Mesenchymal stem cell (in vitro differentiated cells and primary cell): ENCODE measurements at regions not wholly inside any gene's neighbourhood (a gene's known extent, or its start where the extent isn't known, plus 50 kb on each side); places are given as distances from the start of the nearest gene placed in this dataset.

Experiments
- DNase-seq: peaks from one replicate; pipeline ENCODE4 v3.0.0-alpha.2; 2013
- H2AFZ ChIP-seq: one replicate; pipeline ENCODE4 v1.6.1; 2013; ENCODE audit warnings: low read depth, mild to moderate bottlenecking, control low read depth, inconsistent platforms, low read length, moderate library complexity
- H2AK5ac ChIP-seq: 2 replicates; pipeline ENCODE4 v1.6.1; 2013; ENCODE audit warnings: low read length, moderate library complexity, mild to moderate bottlenecking, inconsistent platforms; ENCODE audit not compliant: severe bottlenecking
- H2BK120ac ChIP-seq: one replicate; pipeline ENCODE4 v1.6.1; 2013; ENCODE audit warnings: low read depth, mild to moderate bottlenecking, inconsistent platforms, low read length, moderate library complexity
- H2BK12ac ChIP-seq, 2 experiments: one replicate each; pipeline ENCODE4 v1.6.1; 2013; ENCODE audit warnings: inconsistent platforms in 2 of 2, low read length in 2 of 2, mild to moderate bottlenecking in 2 of 2, moderate library complexity in 2 of 2, control low read depth in 1 of 2
- H2BK15ac ChIP-seq: one replicate; pipeline ENCODE4 v1.6.1; 2013; ENCODE audit warnings: mild to moderate bottlenecking, low read depth, inconsistent platforms; ENCODE audit not compliant: poor library complexity, severe bottlenecking
- H2BK5ac ChIP-seq: 2 replicates; pipeline ENCODE4 v1.6.1; 2013; ENCODE audit warnings: low read depth, mild to moderate bottlenecking, low read length, control low read depth, inconsistent platforms; ENCODE audit not compliant: poor library complexity, severe bottlenecking
- H3K14ac ChIP-seq, 2 experiments: one replicate each; pipeline ENCODE4 v1.6.1; 2013; ENCODE audit warnings: inconsistent platforms in 2 of 2, low read length in 2 of 2, control low read depth in 1 of 2, mild to moderate bottlenecking in 1 of 2, moderate library complexity in 1 of 2
- H3K18ac ChIP-seq, 2 experiments: one replicate each; pipeline ENCODE4 v1.6.1; 2013; ENCODE audit warnings: inconsistent platforms in 2 of 2, low read length in 2 of 2, control low read depth in 1 of 2, low read depth in 1 of 2, mild to moderate bottlenecking in 1 of 2
- H3K23ac ChIP-seq, 2 experiments: one replicate each; pipeline ENCODE4 v1.6.1; 2013; ENCODE audit warnings: inconsistent platforms in 2 of 2, low read length in 2 of 2, mild to moderate bottlenecking in 2 of 2, moderate library complexity in 2 of 2, control low read depth in 1 of 2
- H3K27ac ChIP-seq: 2 replicates; pipeline ENCODE4 v1.5.1; 2013; ENCODE audit warnings: mild to moderate bottlenecking, moderate library complexity, low read length, control low read depth, inconsistent platforms; ENCODE audit not compliant: poor library complexity, severe bottlenecking
- H3K27me3 ChIP-seq, 2 experiments: 2 replicates each; pipeline versions ENCODE4 v1.6.1 to v1.7.0; 2013; ENCODE audit warnings: low read length in 2 of 2, mild to moderate bottlenecking in 2 of 2, moderate library complexity in 2 of 2, control low read depth in 1 of 2, inconsistent platforms in 1 of 2; ENCODE audit not compliant: control insufficient read depth in 1 of 2, insufficient read depth in 1 of 2
- H3K36me3 ChIP-seq, 2 experiments: 2 replicates each; pipeline versions ENCODE4 v1.6.1 to v1.7.0; 2013; ENCODE audit warnings: low read length in 2 of 2, control low read depth in 1 of 2, inconsistent platforms in 1 of 2, low read depth in 1 of 2, mild to moderate bottlenecking in 1 of 2; ENCODE audit not compliant: insufficient read depth in 2 of 2, control insufficient read depth in 1 of 2
- H3K4ac ChIP-seq, 2 experiments: one replicate each; pipeline ENCODE4 v1.6.1; 2013; ENCODE audit warnings: inconsistent platforms in 2 of 2, low read length in 2 of 2, mild to moderate bottlenecking in 2 of 2, moderate library complexity in 2 of 2, control low read depth in 1 of 2, low read depth in 1 of 2
- H3K4me1 ChIP-seq: 2 replicates; pipeline ENCODE4 v1.6.1; 2013; ENCODE audit warnings: low read depth, low read length, control low read depth; ENCODE audit not compliant: control insufficient read depth, insufficient read depth
- H3K4me2 ChIP-seq: 2 replicates; pipeline ENCODE4 v1.6.1; 2013; ENCODE audit warnings: low read length, mild to moderate bottlenecking, inconsistent platforms; ENCODE audit not compliant: poor library complexity, severe bottlenecking
- H3K4me3 ChIP-seq, 2 experiments: 2 replicates each; pipeline versions ENCODE4 v1.5.1 to v1.7.0; 2013; ENCODE audit warnings: low read length in 2 of 2, mild to moderate bottlenecking in 2 of 2, control low read depth in 1 of 2, low read depth in 1 of 2; ENCODE audit not compliant: insufficient read depth in 1 of 2
- H3K79me1 ChIP-seq: replicated peaks from 2 replicates; pipeline ENCODE4 v1.6.1; 2013; ENCODE audit warnings: mild to moderate bottlenecking, control low read depth, low read length, inconsistent platforms; ENCODE audit not compliant: poor library complexity, severe bottlenecking
- H3K9ac ChIP-seq: 2 replicates; pipeline ENCODE4 v1.7.0; 2013; ENCODE audit warnings: mild to moderate bottlenecking, low read length, moderate library complexity
- H3K9me3 ChIP-seq: 2 replicates; pipeline ENCODE4 v1.7.0; 2013; ENCODE audit warnings: mild to moderate bottlenecking, low read length; ENCODE audit not compliant: control insufficient read depth
- H4K8ac ChIP-seq: one replicate; pipeline ENCODE4 v1.6.1; 2013; ENCODE audit warnings: inconsistent platforms, mild to moderate bottlenecking, low read length, moderate library complexity
- H4K91ac ChIP-seq: one replicate; pipeline ENCODE4 v1.6.1; 2013; ENCODE audit warnings: mild to moderate bottlenecking, low read length, inconsistent platforms
- WGBS: methylation state at CpG from one replicate; pipeline ENCODE4 v1.1.7; 2013; ENCODE audit warnings: mixed read lengths; 5-methylcytosine and 5-hydroxymethylcytosine counted together

GRCh38 chr10:28973309-28973972 lies 296.1 kb downstream of the BAMBI start:
- H3K14ac ChIP-seq, result peak overlapping the region in 1 of 2 experiments; percentile 18
- no peak overlapping the region for H2BK15ac ChIP-seq
- H3K23ac ChIP-seq, result no peak overlapping the region
- H3K9me3 ChIP-seq, result no peaks in the 10 kb centered on the region
- H2AFZ ChIP-seq, result no peak overlapping the region
- H4K91ac ChIP-seq, result no peak overlapping the region
- no peak overlapping the region for H2BK5ac ChIP-seq
- no peak overlapping the region for H2BK120ac ChIP-seq
- no peak overlapping the region for H3K27ac ChIP-seq
- 83% methylated on average over 12 of the region's 12 CpGs for WGBS
- H3K27me3 ChIP-seq, result peaks cover 0 to 12% of the 10 kb centered on the region in 2 experiments
- H2AK5ac ChIP-seq, result no peak overlapping the region
- H3K79me1 ChIP-seq, result no peaks in the 10 kb centered on the region
- no peak for DNase-seq
- no peak overlapping the region for H3K4ac ChIP-seq
- no peaks in the 10 kb centered on the region for H3K36me3 ChIP-seq
- peaks cover 2% of the 10 kb centered on the region for H3K4me1 ChIP-seq
- H3K4me2 ChIP-seq, result no peak overlapping the region
- H3K4me3 ChIP-seq, result no peak overlapping the region
- H2BK12ac ChIP-seq, result peak overlapping the region in 1 of 2 experiments; percentile 37
- H3K9ac ChIP-seq, result no peak overlapping the region
- no peak overlapping the region for H4K8ac ChIP-seq
- peak overlapping the region in 1 of 2 experiments; percentile 52 for H3K18ac ChIP-seq

GRCh38 chr10:28975891-28976531 lies 298.7 kb downstream of the BAMBI start:
- Histone ChIP-seq H3K9me3 (no peaks in the 10 kb centered on the region), H2BK15ac (no peak overlapping the region), H3K14ac (no peak overlapping the region), H3K4me2 (peak overlapping the region; percentile 2), H3K4ac (no peak overlapping the region), H3K18ac (no peak overlapping the region), H3K27me3 (peaks cover 0 to 12% of the 10 kb centered on the region in 2 experiments), H3K36me3 (no peaks in the 10 kb centered on the region), H3K27ac (no peak overlapping the region), H2AK5ac (no peak overlapping the region), H2BK120ac (no peak overlapping the region), H2AFZ (peak overlapping the region; percentile 36), H4K8ac (no peak overlapping the region), H3K79me1 (no peaks in the 10 kb centered on the region), H2BK12ac (no peak overlapping the region), H3K4me3 (no peak overlapping the region), H3K4me1 (peaks cover 2% of the 10 kb centered on the region), H3K9ac (no peak overlapping the region), H2BK5ac (no peak overlapping the region), H4K91ac (no peak overlapping the region), H3K23ac (no peak overlapping the region)
- DNase-seq, result peak; percentile 20
- 71% methylated on average over 9 of the region's 10 CpGs for WGBS

- H3K4me1 ChIP-seq, result peaks cover 2% of the 10 kb centered on the region
- H3K36me3 ChIP-seq, result no peaks in the 10 kb centered on the region
- no peak overlapping the region for H3K18ac ChIP-seq
- no peak overlapping the region for H3K23ac ChIP-seq
- WGBS, result no CpG with 5 or more reads among the region's 2 CpGs
- no peak overlapping the region for H2BK12ac ChIP-seq
- peaks cover 0 to 12% of the 10 kb centered on the region in 2 experiments for H3K27me3 ChIP-seq
- no peak overlapping the region for H2BK120ac ChIP-seq
- H3K4me2 ChIP-seq, result no peak overlapping the region
- no peak overlapping the region for H4K91ac ChIP-seq
- H2AK5ac ChIP-seq, result no peak overlapping the region
- H3K4ac ChIP-seq, result no peak overlapping the region
- H2BK5ac ChIP-seq, result no peak overlapping the region
- H3K9ac ChIP-seq, result no peak overlapping the region
- H3K27ac ChIP-seq, result no peak overlapping the region
- no peak overlapping the region for H3K4me3 ChIP-seq
- H3K79me1 ChIP-seq, result no peaks in the 10 kb centered on the region
- no peak for DNase-seq
- no peak overlapping the region for H2AFZ ChIP-seq
- no peaks in the 10 kb centered on the region for H3K9me3 ChIP-seq
- H2BK15ac ChIP-seq, result no peak overlapping the region
- H4K8ac ChIP-seq, result no peak overlapping the region
- H3K14ac ChIP-seq, result no peak overlapping the region
Observed at GRCh38 chr10:28977518-28977917, 300.2 kb downstream of the BAMBI start.

- Histone ChIP-seq H2BK12ac (no peak overlapping the region), H3K9ac (no peak overlapping the region)
Observed at GRCh38 chr10:28980264-28980663, 302.9 kb downstream of the BAMBI start.

More at GRCh38 chr10:28980264-28980663, 302.9 kb downstream of the BAMBI start:
- Histone ChIP-seq H3K27me3 (peaks cover 0 to 9% of the 10 kb centered on the region in 2 experiments), H3K27ac (no peak overlapping the region), H3K14ac (no peak overlapping the region), H2AFZ (no peak overlapping the region), H2BK15ac (no peak overlapping the region), H3K9me3 (no peaks in the 10 kb centered on the region), H3K4ac (no peak overlapping the region), H2BK5ac (no peak overlapping the region), H3K79me1 (no peaks in the 10 kb centered on the region), H3K4me2 (no peak overlapping the region), H3K36me3 (no peaks in the 10 kb centered on the region), H2AK5ac (no peak overlapping the region), H3K4me1 (peaks cover 5% of the 10 kb centered on the region), H4K8ac (no peak overlapping the region), H4K91ac (no peak overlapping the region), H3K23ac (no peak overlapping the region), H3K4me3 (no peak overlapping the region), H2BK120ac (no peak overlapping the region), H3K18ac (no peak overlapping the region)
- no peak for DNase-seq
- WGBS, result no CpG with 5 or more reads among the region's 2 CpGs
